GM19099 (cell line): ENCODE measurements at regions not wholly inside any gene's neighbourhood (a gene's known extent, or its start where the extent isn't known, plus 50 kb on each side); places are given as distances from the start of the nearest gene placed in this dataset.

Experiments used
- POLR2A ChIP-seq: IDR thresholded peaks from 3 replicates; pipeline ENCODE4 v1.6.1; 2011; ENCODE audit warnings: low read depth; ENCODE audit not compliant: insufficient read length; ENCODE audit errors: extremely low read depth

- TF ChIP-seq POLR2A: no peak
Observed at GRCh38 chr10:43929122-43929521, 280.4 kb upstream of the ZNF32 start.

DNA sequence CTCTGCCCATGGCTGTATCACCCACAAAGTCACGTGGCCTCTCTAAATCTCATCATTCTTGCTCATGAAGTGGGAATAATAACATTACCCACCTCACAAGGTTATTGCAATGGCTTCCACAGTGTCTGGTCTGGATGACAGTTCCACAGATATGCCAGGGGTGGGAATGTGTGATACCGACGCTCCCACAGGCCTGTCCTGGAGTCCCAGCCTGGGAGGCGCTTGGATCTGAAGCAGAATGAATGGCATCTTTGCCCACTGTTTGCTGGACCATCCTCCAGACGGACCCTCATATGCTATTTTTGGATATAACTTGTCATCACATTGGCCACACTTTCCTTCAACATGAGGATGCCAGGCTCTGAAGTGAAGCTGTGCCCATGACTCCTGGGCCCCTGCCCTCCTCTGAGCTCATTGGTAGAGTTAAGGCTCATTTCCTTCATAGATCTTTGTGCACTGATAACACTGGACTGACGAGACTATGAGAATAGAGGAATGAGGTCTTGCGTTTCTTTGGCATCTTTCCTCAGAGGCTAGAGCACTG, 279.8 kb upstream of the ZNF32 start:
- TF ChIP-seq POLR2A: no peak

GRCh38 chr10:43926875-43927406, 278.3 kb upstream of the ZNF32 start:
- no peak for TF ChIP-seq POLR2A

GRCh38 chr10:43926371-43926770, 277.7 kb upstream of the ZNF32 start:
- no peak for TF ChIP-seq POLR2A

DNA sequence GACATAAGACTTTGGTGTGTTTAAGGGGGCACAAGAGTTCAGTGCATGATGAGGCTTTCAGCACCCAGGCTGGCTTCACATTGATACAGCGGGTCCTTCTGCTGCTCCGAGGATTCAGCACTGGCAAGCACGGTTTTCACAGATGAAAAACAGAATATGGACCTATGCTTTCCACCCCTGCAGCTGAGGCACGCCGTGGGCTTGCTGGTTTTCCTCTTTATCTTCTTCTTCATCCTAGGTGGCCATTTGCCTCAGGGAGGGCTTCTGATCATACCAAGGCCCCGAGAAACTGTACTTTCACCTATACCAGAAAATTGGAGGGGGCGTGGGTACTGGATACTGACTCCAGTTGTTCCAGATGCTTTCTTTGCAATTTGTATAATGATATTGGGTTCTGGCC, 277.1 kb upstream of the ZNF32 start:
- no peak for TF ChIP-seq POLR2A

GRCh38 chr10:43923328-43923727, 274.6 kb upstream of the ZNF32 start:
- TF ChIP-seq POLR2A: no peak

GRCh38 chr10:43922335-43923280, 273.9 kb upstream of the ZNF32 start:
- no peak for TF ChIP-seq POLR2A

DNA sequence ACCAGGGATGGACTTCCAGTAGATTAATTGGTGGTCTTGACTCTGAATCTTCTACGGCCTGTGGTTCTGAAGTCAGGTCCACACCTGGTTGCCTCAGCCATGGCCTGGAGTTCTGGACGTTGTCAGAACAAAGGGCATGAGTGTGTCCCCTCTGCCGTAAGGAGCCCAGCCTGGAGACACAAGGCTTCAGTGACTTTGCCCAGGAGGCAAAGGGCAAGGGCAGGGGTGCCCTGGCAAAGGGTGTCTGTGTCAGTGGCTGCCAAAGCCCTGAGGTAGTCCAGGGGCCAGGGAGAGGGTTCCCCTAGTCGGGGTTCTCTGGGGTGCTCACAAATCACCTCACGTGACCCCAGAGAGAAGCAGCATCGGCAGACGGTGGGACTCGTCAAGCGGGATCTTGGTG, 273.2 kb upstream of the ZNF32 start:
- TF ChIP-seq POLR2A: no peak

GRCh38 chr10:43921478-43921877, 272.8 kb upstream of the ZNF32 start:
- TF ChIP-seq POLR2A: no peak

- no peak for TF ChIP-seq POLR2A
Observed at GRCh38 chr10:43913676-43914235, 265.1 kb upstream of the ZNF32 start.

- no peak for TF ChIP-seq POLR2A
Observed at GRCh38 chr10:43912469-43912868, 263.8 kb upstream of the ZNF32 start.

DNA sequence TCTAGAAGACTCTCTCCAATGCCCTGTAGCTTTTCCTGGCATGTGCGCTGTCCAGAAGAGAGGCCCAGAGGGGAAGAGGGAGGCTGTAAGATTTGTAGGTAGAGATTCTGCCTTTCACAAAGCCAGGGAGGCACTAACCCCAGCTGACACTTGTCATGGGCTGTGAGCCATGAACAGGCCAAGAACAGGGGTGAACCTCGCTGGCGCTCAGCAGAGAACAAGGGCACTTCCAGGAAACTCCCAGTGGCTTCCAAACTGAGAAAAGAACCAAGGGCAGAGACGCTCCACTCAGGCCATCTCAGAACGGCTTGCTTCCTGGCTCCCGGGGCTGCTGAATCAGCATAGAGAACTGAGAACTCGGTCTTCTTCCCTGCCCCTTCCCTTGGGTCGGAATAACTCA, 257.8 kb upstream of the ZNF32 start:
- TF ChIP-seq POLR2A: no peak

DNA sequence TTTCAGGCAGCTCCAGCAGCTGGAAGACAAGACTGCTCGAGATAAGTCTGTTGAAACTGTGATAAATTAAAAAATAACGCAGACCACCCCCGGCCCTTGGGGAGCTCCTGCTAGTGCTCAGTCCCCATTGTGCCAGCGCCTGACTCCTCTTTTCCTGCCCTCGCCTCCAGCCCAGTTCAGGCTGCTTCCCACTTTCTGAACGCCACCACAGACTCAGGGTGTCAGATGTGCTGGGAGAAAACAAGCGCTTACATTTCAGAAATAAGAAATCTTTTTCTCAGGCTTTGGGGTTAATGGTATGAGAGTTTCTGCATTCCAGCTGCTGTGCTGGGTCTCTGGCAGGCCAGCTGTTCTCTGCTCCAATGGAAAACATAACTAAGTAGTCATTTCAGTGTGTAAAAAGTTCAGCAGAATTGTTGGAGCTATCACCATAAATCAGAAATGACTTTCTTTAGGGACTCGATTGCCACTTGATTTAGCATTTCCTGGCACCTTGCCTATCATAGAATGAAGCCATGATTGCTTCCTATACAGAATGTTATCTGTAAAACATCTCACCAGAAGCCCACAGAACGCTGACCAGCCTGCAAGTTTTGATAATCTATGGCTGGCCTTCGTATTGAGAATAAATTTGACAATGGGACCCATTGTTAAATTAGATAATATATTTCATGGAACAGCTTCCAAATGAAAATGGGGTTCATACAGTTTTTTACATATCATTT, 257.0 kb upstream of the ZNF32 start:
- no peak for TF ChIP-seq POLR2A

- no peak for TF ChIP-seq POLR2A
Observed at GRCh38 chr10:43904844-43905243, 256.2 kb upstream of the ZNF32 start.

- no peak for TF ChIP-seq POLR2A
Observed at GRCh38 chr10:43904301-43904700, 255.6 kb upstream of the ZNF32 start.
